Thyroid gland (tissue), 4 donors: ENCODE measurements at regions not wholly inside any gene's neighbourhood (a gene's known extent, or its start where the extent isn't known, plus 50 kb on each side); places are given as distances from the start of the nearest gene placed in this dataset.

ENCODE experiments used
- DNase-seq, 2 donors: peaks; one replicate each; pipeline ENCODE4 v3.0.0-alpha.2; 2019
- H3K27ac ChIP-seq, 3 donors: fragments of 200-600 bp; sonication (generic); 1 replicate in 2 of 3; 2 replicates in 1 of 3; pipeline ENCODE4 v1.5.1; 2016 to 2019; ENCODE audit warnings: mild to moderate bottlenecking in 1 of 3, moderate library complexity in 1 of 3
- H3K27me3 ChIP-seq: fragments of 200-600 bp; sonication (generic); one replicate; pipeline ENCODE4 v1.5.1; 2019
- H3K36me3 ChIP-seq, 2 donors: fragments of 200-600 bp; sonication (generic); one replicate each; pipeline ENCODE4 v1.5.1; 2016 to 2019
- H3K4me1 ChIP-seq, 2 donors: fragments of 200-600 bp; sonication (generic); one replicate each; pipeline ENCODE4 v1.5.1; 2017 to 2019
- H3K4me3 ChIP-seq, 3 donors: fragments of 200-600 bp; sonication (generic); replicated peaks in 1 of 3; 1 replicate in 2 of 3; 2 replicates in 1 of 3; pipeline ENCODE4 v1.5.1; 2016; ENCODE audit warnings: mild to moderate bottlenecking in 1 of 3
- H3K9me3 ChIP-seq: fragments of 200-600 bp; sonication (generic); one replicate; pipeline ENCODE4 v1.5.1; 2017
- POLR2A ChIP-seq, 2 donors: fragments of 450-650 bp; IDR thresholded peaks; one replicate each; pipeline ENCODE4 v1.6.1; 2017; ENCODE audit warnings: antibody characterized with exemption in 2 of 2, mild to moderate bottlenecking in 2 of 2, moderate library complexity in 1 of 2
- WGBS, 2 donors: methylation state at CpG; one replicate each; pipeline ENCODE4 v1.1.5; 2017; 5-methylcytosine and 5-hydroxymethylcytosine counted together
- intact Hi-C: fragments of 100-400 bp; cut with DNase I; formaldehyde crosslinking; loops from one replicate; pipeline ENCODE4 v1.15.1; 2023
- TF ChIP-seq, protein P1 (sequence below), 6 experiments: fragments of 200-600 bp in 3 of 6; fragments of 450-650 bp in 3 of 6; sonication (generic) in 3 of 6; IDR thresholded peaks; one replicate each; pipeline ENCODE4 v1.5.1; 2016 to 2019; ENCODE audit warnings: antibody characterized with exemption in 6 of 6, mild to moderate bottlenecking in 2 of 6, inconsistent platforms in 1 of 6, moderate library complexity in 1 of 6

DNA sequence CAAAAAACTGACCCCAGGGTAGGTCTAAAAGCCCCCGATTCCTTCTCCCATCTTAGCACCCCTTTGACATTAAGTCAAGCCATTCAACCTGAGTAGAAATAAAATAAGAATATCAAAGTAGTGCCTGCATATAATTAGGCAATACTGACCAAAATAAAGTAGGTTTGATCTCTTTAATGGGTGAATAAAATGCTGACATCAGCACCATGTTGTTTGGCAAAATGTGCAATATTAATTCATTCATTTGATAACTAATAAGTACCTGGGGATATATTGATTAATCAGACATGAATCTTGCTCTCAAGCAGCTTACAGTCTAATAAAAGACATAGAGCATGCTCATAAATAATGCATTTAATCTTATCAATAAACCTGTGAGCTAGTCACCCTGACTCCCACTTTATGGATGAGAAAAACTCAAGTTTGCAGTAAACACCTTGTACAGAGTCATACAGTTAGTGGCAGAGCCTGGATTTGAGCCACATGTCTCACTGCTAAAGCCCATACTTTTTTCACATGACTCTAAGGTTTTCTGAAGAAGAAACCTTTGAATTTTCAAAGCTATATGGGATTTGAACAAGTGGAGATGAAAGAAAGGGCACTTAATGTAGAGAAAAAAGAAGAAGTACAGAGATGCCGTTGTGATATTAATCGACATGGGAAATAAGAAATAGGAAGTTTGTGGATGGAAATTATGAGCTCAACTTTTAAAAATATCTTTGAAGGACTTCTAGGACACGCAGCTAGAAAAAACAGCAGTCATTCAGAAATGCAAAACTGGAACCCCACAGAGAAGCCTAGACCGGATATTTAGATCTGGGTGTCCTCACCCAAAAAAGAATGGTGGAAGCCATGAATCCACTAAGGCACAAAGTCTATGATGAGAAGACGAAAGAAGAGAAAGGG, 183.9 kb downstream of the TOMM20 start:
- WGBS, 2 donors, result 72 to 74% methylated on average over 6 of the region's 6 CpGs
- DNase-seq, result no peak
- no peaks in the 10 kb centered on the region for H3K27me3 ChIP-seq
- TF ChIP-seq, protein P1, sequence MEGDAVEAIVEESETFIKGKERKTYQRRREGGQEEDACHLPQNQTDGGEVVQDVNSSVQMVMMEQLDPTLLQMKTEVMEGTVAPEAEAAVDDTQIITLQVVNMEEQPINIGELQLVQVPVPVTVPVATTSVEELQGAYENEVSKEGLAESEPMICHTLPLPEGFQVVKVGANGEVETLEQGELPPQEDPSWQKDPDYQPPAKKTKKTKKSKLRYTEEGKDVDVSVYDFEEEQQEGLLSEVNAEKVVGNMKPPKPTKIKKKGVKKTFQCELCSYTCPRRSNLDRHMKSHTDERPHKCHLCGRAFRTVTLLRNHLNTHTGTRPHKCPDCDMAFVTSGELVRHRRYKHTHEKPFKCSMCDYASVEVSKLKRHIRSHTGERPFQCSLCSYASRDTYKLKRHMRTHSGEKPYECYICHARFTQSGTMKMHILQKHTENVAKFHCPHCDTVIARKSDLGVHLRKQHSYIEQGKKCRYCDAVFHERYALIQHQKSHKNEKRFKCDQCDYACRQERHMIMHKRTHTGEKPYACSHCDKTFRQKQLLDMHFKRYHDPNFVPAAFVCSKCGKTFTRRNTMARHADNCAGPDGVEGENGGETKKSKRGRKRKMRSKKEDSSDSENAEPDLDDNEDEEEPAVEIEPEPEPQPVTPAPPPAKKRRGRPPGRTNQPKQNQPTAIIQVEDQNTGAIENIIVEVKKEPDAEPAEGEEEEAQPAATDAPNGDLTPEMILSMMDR (IDR thresholded peaks at IDR 0.05), result no peak
- TF ChIP-seq POLR2A (IDR thresholded peaks at IDR 0.05), result no peak
- intact Hi-C loops, result no loop called here
- H3K4me1 ChIP-seq, result peaks cover 0 to 9% of the 10 kb centered on the region in 2 donors
- peak overlapping the region in 1 of 3 donors; percentile 3 for H3K27ac ChIP-seq
- H3K4me3 ChIP-seq, result no peak overlapping the region
- H3K36me3 ChIP-seq, result no peaks in the 10 kb centered on the region
- no peaks in the 10 kb centered on the region for H3K9me3 ChIP-seq

DNA sequence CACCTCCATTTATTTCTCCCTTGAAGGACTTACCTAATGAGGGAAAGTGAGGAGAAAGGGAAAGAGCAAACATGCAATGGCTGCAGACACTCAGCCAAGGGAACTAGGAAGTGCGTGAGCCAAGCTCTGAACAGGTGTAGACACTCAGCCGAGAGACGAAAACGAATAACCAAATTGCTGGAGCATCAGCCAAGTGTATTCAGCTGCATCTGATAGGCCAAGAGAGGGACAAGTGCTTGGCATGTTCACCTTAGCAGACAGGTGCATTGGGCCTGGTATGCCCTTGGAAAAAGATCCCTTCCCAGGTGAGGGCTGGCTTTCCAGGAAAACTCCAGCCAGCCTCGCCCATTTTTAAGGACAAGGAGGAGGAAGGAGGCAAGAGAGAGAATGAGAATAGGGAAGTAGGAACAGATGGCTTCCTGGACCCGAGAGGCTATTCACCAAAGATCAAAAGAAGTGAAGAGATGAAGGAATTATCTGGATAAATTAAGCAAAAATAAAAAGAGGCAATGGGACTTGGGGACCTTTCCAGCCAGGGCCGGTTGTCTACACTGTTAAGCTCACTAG, 184.7 kb downstream of the TOMM20 start:
- no peaks in the 10 kb centered on the region for H3K27me3 ChIP-seq
- TF ChIP-seq, protein P1 (IDR thresholded peaks at IDR 0.05), result no peak
- TF ChIP-seq POLR2A (IDR thresholded peaks at IDR 0.05), result no peak
- peaks cover 0 to 9% of the 10 kb centered on the region in 2 donors for H3K4me1 ChIP-seq
- intact Hi-C loops, result no loop called here
- H3K9me3 ChIP-seq, result no peaks in the 10 kb centered on the region
- DNase-seq, result peak; percentile 65 to 67
- WGBS, 2 donors, result 38 to 57% methylated on average over 7 of the region's 7 CpGs
- no peak overlapping the region for H3K4me3 ChIP-seq
- peak overlapping the region; percentile 13 to 58 (median 26) for H3K27ac ChIP-seq
- H3K36me3 ChIP-seq, result no peaks in the 10 kb centered on the region

DNA sequence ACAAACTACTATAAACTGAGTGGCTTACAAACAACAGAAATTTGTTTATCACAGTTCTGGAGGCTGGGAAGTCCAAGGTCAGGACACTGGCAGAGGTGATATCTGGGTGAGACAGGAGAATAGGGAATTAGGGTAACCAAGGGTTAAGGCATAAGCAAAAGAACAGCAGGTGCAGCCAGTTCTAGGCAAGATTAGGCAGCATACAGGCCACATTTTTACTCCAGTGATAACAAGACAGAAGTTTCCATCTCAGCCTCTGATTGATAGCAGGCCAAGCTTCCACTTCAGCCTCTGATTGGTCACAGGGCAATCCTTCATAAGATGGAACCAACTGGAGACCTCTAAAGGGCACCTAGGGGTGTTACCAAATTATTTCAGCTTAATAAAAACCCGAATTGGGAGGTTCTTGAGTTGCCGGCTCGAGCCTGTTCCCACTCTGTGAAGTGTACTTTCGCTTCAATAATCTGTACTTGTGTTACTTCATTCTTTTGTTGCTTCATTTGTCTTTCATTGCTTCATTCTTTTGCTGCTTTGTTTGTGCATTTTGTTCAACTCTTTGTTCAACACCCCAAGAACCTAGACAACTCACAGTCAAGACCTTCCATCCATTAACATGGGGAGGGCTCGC, 185.6 kb downstream of the TOMM20 start:
- 92 to 94% methylated on average over 5 of the region's 5 CpGs for WGBS, 2 donors
- no peaks in the 10 kb centered on the region for H3K36me3 ChIP-seq
- peak overlapping the region in 1 of 3 donors; percentile 58 for H3K27ac ChIP-seq
- H3K27me3 ChIP-seq, result no peaks in the 10 kb centered on the region
- H3K4me3 ChIP-seq, result no peak overlapping the region
- no peak for TF ChIP-seq POLR2A (IDR thresholded peaks at IDR 0.05)
- TF ChIP-seq, protein P1 (IDR thresholded peaks at IDR 0.05), result no peak
- no peak for DNase-seq
- intact Hi-C loops, result no loop called here
- no peaks in the 10 kb centered on the region for H3K9me3 ChIP-seq
- peaks cover 0 to 9% of the 10 kb centered on the region in 2 donors for H3K4me1 ChIP-seq

DNA sequence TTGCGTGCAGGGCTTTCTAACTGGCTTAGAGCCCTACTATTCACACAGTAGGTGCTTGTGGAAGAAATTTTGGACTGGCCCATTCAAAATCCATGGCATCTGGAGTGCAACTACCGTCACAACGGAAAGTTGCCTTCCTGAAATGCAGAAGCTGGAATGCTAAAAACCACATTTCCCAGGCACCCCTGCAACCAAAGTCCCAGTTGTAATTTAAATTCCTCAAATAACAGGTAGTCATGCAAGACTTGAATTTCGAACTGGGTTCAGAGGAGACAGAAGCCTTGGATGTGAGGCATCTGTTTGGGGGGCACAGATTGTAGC, 186.7 kb downstream of the TOMM20 start:
- 93 to 96% methylated on average over 4 of the region's 4 CpGs for WGBS, 2 donors
- intact Hi-C loops, result no loop called here
- no peaks in the 10 kb centered on the region for H3K36me3 ChIP-seq
- no peaks in the 10 kb centered on the region for H3K27me3 ChIP-seq
- H3K4me3 ChIP-seq, result no peak overlapping the region
- no peaks in the 10 kb centered on the region for H3K9me3 ChIP-seq
- no peak overlapping the region for H3K27ac ChIP-seq
- H3K4me1 ChIP-seq, result peaks cover 0 to 9% of the 10 kb centered on the region in 2 donors
- TF ChIP-seq, protein P1 (IDR thresholded peaks at IDR 0.05), result no peak
- no peak for TF ChIP-seq POLR2A (IDR thresholded peaks at IDR 0.05)
- DNase-seq, result no peak
